HepG2 (cell line): ENCODE measurements at regions not wholly inside any gene's neighbourhood (a gene's known extent, or its start where the extent isn't known, plus 50 kb on each side); places are given as distances from the start of the nearest gene placed in this dataset.

Experiments used
- ATAC-seq: fragments of 200-7000 bp; cut with Tn5 transposase; 3 replicates; pipeline ENCODE4 v1.9.1; 2020; ENCODE audit warnings: mild to moderate bottlenecking, moderate library complexity
- BruUV-seq: library from RNA; stranded (reverse); fragments of 400-500 nt; replicated peaks from 2 replicates; lab custom pipeline; 2021; lab: Mats Ljungman, UMichigan
- CTCF ChIA-PET: fragments of 300-600 bp; formaldehyde crosslinking; extraction: SDS; loops from one replicate; lab custom pipeline; 2021; ENCODE audit warnings: low total read pairs, inconsistent platforms, low intra/inter-chr PET ratio; lab: Yijun Ruan, JAX
- POLR2A ChIA-PET: fragments of 350-600 bp; sonication (Branson Sonifier 250); formaldehyde crosslinking; loops from one replicate; lab custom pipeline; 2020; ENCODE audit warnings: antibody characterized with exemption, inconsistent platforms; lab: Yijun Ruan, JAX
- DNase-seq: peaks from one replicate; pipeline ENCODE4 v3.0.0-alpha.2; 2015; ENCODE audit warnings: low spot score
- FAIRE-seq: peaks from 3 replicates; lab custom pipeline; 2011; peaks lifted over from hg19 to GRCh38; lab: Jason Lieb, UNC
- H2AFZ ChIP-seq: one replicate; pipeline ENCODE4 v1.6.1; 2011; ENCODE audit warnings: low read length, inconsistent platforms
- H3K27ac ChIP-seq: fragments of 300-600 bp; 3 replicates; pipeline ENCODE4 v1.8.0; 2011; ENCODE audit warnings: mixed run types, mild to moderate bottlenecking, mixed read lengths, low read length, inconsistent platforms; ENCODE audit not compliant: insufficient read depth; ENCODE audit errors: extremely low read length
- H3K27me3 ChIP-seq, 2 experiments: fragments of 200-600 bp in 1 of 2; 2 replicates in 1 of 2; 3 replicates in 1 of 2; pipeline versions ENCODE4 v1.6.0 to v1.8.0; 2011; ENCODE audit warnings: low read length in 2 of 2, mild to moderate bottlenecking in 2 of 2, moderate library complexity in 2 of 2, inconsistent platforms in 1 of 2; ENCODE audit not compliant: insufficient read depth in 2 of 2, control insufficient read depth in 1 of 2
- H3K36me3 ChIP-seq, 2 experiments: fragments of 200-600 bp in 1 of 2; replicated peaks in 1 of 2; 2 replicates in 1 of 2; 3 replicates in 1 of 2; pipeline versions ENCODE4 v1.5.1 to v1.8.0; 2011; ENCODE audit warnings: low read length in 2 of 2, inconsistent platforms in 1 of 2; ENCODE audit not compliant: insufficient read depth in 2 of 2, control insufficient read depth in 1 of 2
- H3K4me1 ChIP-seq: 2 replicates; pipeline ENCODE4 v1.5.1; 2012; ENCODE audit warnings: low read length, inconsistent platforms; ENCODE audit not compliant: insufficient read depth
- H3K4me2 ChIP-seq: 2 replicates; pipeline ENCODE4 v1.6.0; 2011; ENCODE audit warnings: low read depth, low read length, inconsistent platforms
- H3K4me3 ChIP-seq, 3 experiments: fragments of 200-600 bp in 1 of 3; sonication (generic), shearing (Covaris generic) in 1 of 3; replicated peaks in 1 of 3; 2 replicates each; pipeline ENCODE4 v1.5.1; 2011 to 2016; ENCODE audit warnings: low read length in 3 of 3, inconsistent platforms in 2 of 3, low read depth in 2 of 3, mild to moderate bottlenecking in 2 of 3, control low read depth in 1 of 3, mixed read lengths in 1 of 3; ENCODE audit not compliant: insufficient read depth in 1 of 3
- H3K79me2 ChIP-seq: one replicate; pipeline ENCODE4 v1.6.1; 2011; ENCODE audit warnings: low read length, inconsistent platforms; ENCODE audit not compliant: insufficient read depth
- H3K9ac ChIP-seq: 2 replicates; pipeline ENCODE4 v1.6.0; 2011; ENCODE audit warnings: mild to moderate bottlenecking, low read depth, low read length, inconsistent platforms; ENCODE audit not compliant: insufficient read depth
- H3K9me3 ChIP-seq: 2 replicates; pipeline ENCODE4 v1.5.1; 2012; ENCODE audit warnings: mild to moderate bottlenecking, low read length
- H4K20me1 ChIP-seq: 2 replicates; pipeline ENCODE4 v1.6.0; 2011; ENCODE audit warnings: inconsistent platforms, mild to moderate bottlenecking, low read length, moderate library complexity; ENCODE audit not compliant: insufficient read depth
- CHD4 ChIP-seq: fragments of 200-600 bp; sonication (generic); IDR thresholded peaks from 2 replicates; pipeline ENCODE4 v1.7.0; 2017; ENCODE audit warnings: mild to moderate bottlenecking, low read length, borderline replicate concordance
- HNF4G ChIP-seq, 2 experiments: sonication (generic) in 1 of 2; formaldehyde crosslinking in 1 of 2; IDR thresholded peaks; 2 replicates each; pipeline versions ENCODE4 v1.4.0 to v1.6.1; 2011 to 2020; ENCODE audit warnings: borderline replicate concordance in 2 of 2, low read depth in 2 of 2, mild to moderate bottlenecking in 2 of 2, low read length in 1 of 2, missing genetic modification reagents in 1 of 2, moderate library complexity in 1 of 2
- HOXD1 ChIP-seq: sonication (generic); formaldehyde crosslinking; IDR thresholded peaks from 2 replicates; pipeline ENCODE4 v1.5.0; 2020; ENCODE audit warnings: missing genetic modification reagents
- MBNL3 ChIP-seq: fragments of 250-450 bp; sonication (Bioruptor Pico); conservative IDR thresholded peaks from 2 replicates; pipeline ENCODE4 v1.8.0; 2022; ENCODE audit warnings: mild to moderate bottlenecking, inconsistent platforms
- NKX3-1 ChIP-seq: sonication (generic); formaldehyde crosslinking; IDR thresholded peaks from 2 replicates; pipeline ENCODE4 v1.5.0; 2020; ENCODE audit warnings: missing genetic modification reagents
- SP5 ChIP-seq: IDR thresholded peaks from 2 replicates; pipeline ENCODE4 v1.6.1; 2016; ENCODE audit warnings: low read depth, borderline replicate concordance
- ZMAT3 ChIP-seq: sonication (generic); formaldehyde crosslinking; conservative IDR thresholded peaks from 2 replicates; pipeline ENCODE4 v1.7.0; 2021; ENCODE audit warnings: missing genetic modification reagents
- ZNF136 ChIP-seq: sonication (generic); formaldehyde crosslinking; IDR thresholded peaks from 2 replicates; pipeline ENCODE4 v1.8.1; 2022; ENCODE audit warnings: low read depth, mild to moderate bottlenecking, moderate library complexity, missing genetic modification reagents
- ZNF431 ChIP-seq: sonication (generic); formaldehyde crosslinking; IDR thresholded peaks from 2 replicates; pipeline ENCODE4 v1.9.0; 2022; ENCODE audit warnings: missing genetic modification reagents, low read depth, mild to moderate bottlenecking, borderline replicate concordance
- ZNF512B ChIP-seq: sonication (generic); formaldehyde crosslinking; IDR thresholded peaks from 2 replicates; pipeline ENCODE4 v1.5.1; 2020; ENCODE audit warnings: missing genetic modification reagents, mild to moderate bottlenecking, borderline replicate concordance
- ZNF576 ChIP-seq: sonication (generic); formaldehyde crosslinking; IDR thresholded peaks from 2 replicates; pipeline ENCODE4 v1.4.0; 2020; ENCODE audit warnings: mild to moderate bottlenecking, missing genetic modification reagents
- ZNF629 ChIP-seq: sonication (generic); formaldehyde crosslinking; conservative IDR thresholded peaks from 2 replicates; pipeline ENCODE4 v1.5.0; 2020; ENCODE audit warnings: missing genetic modification reagents
- WGBS: methylation state at CpG from one replicate; pipeline ENCODE4 v1.1.6; 2017; ENCODE audit warnings: low lambda C conversion rate; 5-methylcytosine and 5-hydroxymethylcytosine counted together
- in situ Hi-C: cut with HindIII; loops from 2 replicates; pipeline ENCODE4 v1.10.0; 2017; ENCODE audit warnings: low pct_unique_long_range_greater_than_20kb; ENCODE audit not compliant: extremely low pct_ligation_motif_present
- intact Hi-C: fragments of 100-400 bp; cut with micrococcal nuclease; formaldehyde crosslinking; loops from one replicate; pipeline ENCODE4 v1.10.0; 2022; ENCODE audit not compliant: unreplicated experiment
- TF ChIP-seq, protein P1 (sequence below): IDR thresholded peaks from 2 replicates; pipeline ENCODE4 v1.6.1; 2016; ENCODE audit warnings: low read depth

DNA sequence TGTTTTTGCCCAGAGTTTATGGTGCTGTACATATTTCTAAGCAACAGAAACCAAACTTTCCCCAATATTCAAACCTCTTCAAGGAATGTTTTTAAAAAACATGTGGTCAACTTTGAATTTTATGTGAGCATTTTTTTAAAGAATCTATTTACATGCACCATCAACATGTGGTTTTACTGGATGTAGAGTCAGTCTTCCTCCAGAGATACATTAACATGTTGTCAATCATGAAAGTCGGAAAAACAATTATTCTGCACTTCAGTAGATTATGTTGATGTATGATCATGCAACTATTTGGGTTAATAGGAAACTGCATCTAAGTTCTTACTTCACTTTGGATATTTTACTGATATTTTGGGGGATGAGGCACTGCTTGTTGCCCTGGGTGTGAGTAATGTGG, 208.6 kb downstream of the FOXL1 start:
- Histone ChIP-seq H3K27ac (no peak overlapping the region), H3K27me3 (peaks cover 6 to 61% of the 10 kb centered on the region in 2 experiments; a peak in 4 of 5 replicates), H3K9me3 (no peaks in the 10 kb centered on the region), H4K20me1 (no peaks in the 10 kb centered on the region), H2AFZ (no peak overlapping the region), H3K36me3 (no peaks in the 10 kb centered on the region), H3K4me2 (no peak overlapping the region), H3K9ac (no peak overlapping the region), H3K4me3 (no peak overlapping the region), H3K4me1 (no peaks in the 10 kb centered on the region), H3K79me2 (no peaks in the 10 kb centered on the region)
- ChIA-PET CTCF (no interaction called here), POLR2A (no interaction called here)
- ATAC-seq = no peak
- no TSS peak for BruUV-seq
- 0% methylated on average over 1 of the region's 1 CpG for WGBS
- in situ Hi-C loops (no loop called here), intact Hi-C loops (no loop called here)
- no peak for FAIRE-seq
- DNase-seq = no peak
- TF ChIP-seq HNF4G (IDR thresholded peaks at IDR 0.05; ENCODE audit: borderline replicate concordance, low read depth, low read length) (no peak), HNF4G (CRISPR knock-in tag; IDR thresholded peaks at IDR 0.05; ENCODE audit: borderline replicate concordance, low read depth) (no peak), ZNF512B (CRISPR knock-in tag) (no peak), MBNL3 (CRISPR knock-in tag) (no peak), ZMAT3 (CRISPR knock-in tag) (no peak), ZNF136 (no peak), NKX3-1 (CRISPR knock-in tag) (no peak), ZNF629 (CRISPR knock-in tag) (no peak), HOXD1 (CRISPR knock-in tag) (no peak), CHD4 (no peak), ZNF431 (no peak), SP5 (no peak), ZNF576 (CRISPR knock-in tag) (no peak)
- TF ChIP-seq, protein P1, sequence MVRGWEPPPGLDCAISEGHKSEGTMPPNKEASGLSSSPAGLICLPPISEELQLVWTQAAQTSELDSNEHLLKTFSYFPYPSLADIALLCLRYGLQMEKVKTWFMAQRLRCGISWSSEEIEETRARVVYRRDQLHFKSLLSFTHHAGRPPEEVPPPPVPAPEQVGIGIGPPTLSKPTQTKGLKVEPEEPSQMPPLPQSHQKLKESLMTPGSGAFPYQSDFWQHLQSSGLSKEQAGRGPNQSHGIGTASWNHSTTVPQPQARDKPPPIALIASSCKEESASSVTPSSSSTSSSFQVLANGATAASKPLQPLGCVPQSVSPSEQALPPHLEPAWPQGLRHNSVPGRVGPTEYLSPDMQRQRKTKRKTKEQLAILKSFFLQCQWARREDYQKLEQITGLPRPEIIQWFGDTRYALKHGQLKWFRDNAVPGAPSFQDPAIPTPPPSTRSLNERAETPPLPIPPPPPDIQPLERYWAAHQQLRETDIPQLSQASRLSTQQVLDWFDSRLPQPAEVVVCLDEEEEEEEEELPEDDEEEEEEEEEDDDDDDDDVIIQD (CRISPR knock-in tag) = no peak
